Panc1 (cell line): ENCODE measurements at regions not wholly inside any gene's neighbourhood (a gene's known extent, or its start where the extent isn't known, plus 50 kb on each side); places are given as distances from the start of the nearest gene placed in this dataset.

Experiments
- ATAC-seq: fragments of 200-7000 bp; cut with Tn5 transposase; 2 replicates; pipeline ENCODE4 v1.9.1; 2020; ENCODE audit warnings: mild to moderate bottlenecking, moderate library complexity
- BruUV-seq: library from RNA; stranded (reverse); fragments of 400-500 nt; replicated peaks from 2 replicates; lab custom pipeline; 2021; lab: Mats Ljungman, UMichigan
- CTCF ChIA-PET: fragments of 300-600 bp; sonication (Branson Sonifier 250); formaldehyde crosslinking; loops from one replicate; lab custom pipeline; 2022; ENCODE audit warnings: antibody characterized with exemption; lab: Charles Lee
- POLR2A ChIA-PET: fragments of 300-600 bp; sonication (Branson Sonifier 250); formaldehyde crosslinking; loops from one replicate; lab custom pipeline; 2022; ENCODE audit warnings: antibody characterized with exemption; lab: Charles Lee
- DNase-seq: peaks from one replicate; pipeline ENCODE4 v3.0.0-alpha.2; 2010; ENCODE audit warnings: low read depth, low spot score
- H3K27ac ChIP-seq: 2 replicates; pipeline ENCODE4 v1.5.1; 2011; ENCODE audit warnings: mild to moderate bottlenecking, low read length, inconsistent platforms
- H3K27me3 ChIP-seq: fragments of 200-500 bp; sonication (Bioruptor generic); 2 replicates; pipeline ENCODE4 v1.6.0; 2014; ENCODE audit warnings: low read length, inconsistent platforms; ENCODE audit not compliant: control insufficient read depth, insufficient read depth
- H3K36me3 ChIP-seq: fragments of 200-500 bp; sonication (Bioruptor generic); 2 replicates; pipeline ENCODE4 v1.5.1; 2014; ENCODE audit warnings: inconsistent platforms, mild to moderate bottlenecking, low read length, moderate library complexity; ENCODE audit not compliant: control insufficient read depth, insufficient read depth
- H3K4me1 ChIP-seq: 2 replicates; pipeline ENCODE4 v1.5.1; 2011; ENCODE audit warnings: inconsistent platforms, mild to moderate bottlenecking, low read length, moderate library complexity; ENCODE audit not compliant: control insufficient read depth, insufficient read depth
- H3K4me3 ChIP-seq, 2 experiments: 2 replicates each; pipeline ENCODE4 v1.5.1; 2011 to 2012; ENCODE audit warnings: low read depth in 2 of 2, low read length in 2 of 2, mild to moderate bottlenecking in 2 of 2, inconsistent platforms in 1 of 2, moderate library complexity in 1 of 2
- H3K9me3 ChIP-seq: fragments of 200-500 bp; sonication (Bioruptor generic); 2 replicates; pipeline ENCODE4 v1.5.1; 2014; ENCODE audit warnings: low read depth, mild to moderate bottlenecking, inconsistent platforms, low read length, moderate library complexity; ENCODE audit not compliant: control insufficient read depth, insufficient read depth
- SIN3A ChIP-seq: IDR thresholded peaks from 2 replicates; pipeline ENCODE4 v1.6.1; 2012; ENCODE audit warnings: low read depth, mild to moderate bottlenecking, low read length, moderate library complexity, borderline replicate concordance; ENCODE audit not compliant: insufficient read depth
- TCF7L2 ChIP-seq: IDR thresholded peaks from 2 replicates; pipeline ENCODE4 v1.6.1; 2011; ENCODE audit warnings: mild to moderate bottlenecking, low read depth, low read length, inconsistent platforms
- in situ Hi-C: cut with HindIII; loops from 2 replicates; pipeline ENCODE4 v1.10.0; 2016; ENCODE audit warnings: low sequenced_read_pairs, low pct_unique_long_range_greater_than_20kb
- intact Hi-C: fragments of 100-400 bp; cut with micrococcal nuclease; formaldehyde crosslinking; loops from one replicate; pipeline ENCODE4 v1.10.0; 2022; ENCODE audit not compliant: unreplicated experiment
- TF ChIP-seq, protein P1 (sequence below): fragments of 450-650 bp; IDR thresholded peaks from 2 replicates; pipeline ENCODE4 v1.5.1; 2017; ENCODE audit warnings: mild to moderate bottlenecking
- TF ChIP-seq, protein P2 (sequence below), 2 experiments: IDR thresholded peaks; 2 replicates each; pipeline ENCODE4 v1.6.1; 2011 to 2012; ENCODE audit warnings: low read depth in 2 of 2, control low read depth in 1 of 2, low read length in 1 of 2, mild to moderate bottlenecking in 1 of 2, moderate library complexity in 1 of 2; ENCODE audit not compliant: insufficient read depth in 1 of 2

DNA sequence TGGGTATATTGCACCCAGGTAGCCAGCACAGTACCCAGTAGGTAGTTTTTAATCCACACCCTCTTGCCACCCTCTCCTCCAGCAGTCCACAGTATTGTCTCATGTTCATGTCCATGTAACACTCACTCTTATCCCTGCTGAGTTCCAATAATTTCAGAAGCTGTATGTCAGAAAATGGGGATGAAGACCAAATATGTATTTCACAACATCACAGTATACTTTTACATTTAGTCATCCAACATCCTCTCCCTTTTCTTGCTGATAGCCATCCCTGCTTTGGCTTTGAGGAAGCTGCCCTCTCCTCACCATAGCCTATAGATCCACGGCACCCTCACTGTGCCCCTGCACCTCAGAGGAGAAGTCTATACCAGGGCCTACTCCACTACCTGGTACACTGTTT lies 126.0 kb upstream of the LDB2 start:
- Histone ChIP-seq H3K27me3 (no peaks in the 10 kb centered on the region), H3K4me3 (no peak overlapping the region), H3K9me3 (no peaks in the 10 kb centered on the region), H3K27ac (no peak overlapping the region), H3K4me1 (no peaks in the 10 kb centered on the region), H3K36me3 (no peaks in the 10 kb centered on the region)
- ATAC-seq (no peak), DNase-seq (no peak)
- ChIA-PET CTCF (no interaction called here), POLR2A (no interaction called here)
- intact Hi-C loops (no loop called here), in situ Hi-C loops (no loop called here)
- BruUV-seq = no TSS peak
- TF ChIP-seq SIN3A (no peak), TCF7L2 (no peak)
- TF ChIP-seq, protein P1, sequence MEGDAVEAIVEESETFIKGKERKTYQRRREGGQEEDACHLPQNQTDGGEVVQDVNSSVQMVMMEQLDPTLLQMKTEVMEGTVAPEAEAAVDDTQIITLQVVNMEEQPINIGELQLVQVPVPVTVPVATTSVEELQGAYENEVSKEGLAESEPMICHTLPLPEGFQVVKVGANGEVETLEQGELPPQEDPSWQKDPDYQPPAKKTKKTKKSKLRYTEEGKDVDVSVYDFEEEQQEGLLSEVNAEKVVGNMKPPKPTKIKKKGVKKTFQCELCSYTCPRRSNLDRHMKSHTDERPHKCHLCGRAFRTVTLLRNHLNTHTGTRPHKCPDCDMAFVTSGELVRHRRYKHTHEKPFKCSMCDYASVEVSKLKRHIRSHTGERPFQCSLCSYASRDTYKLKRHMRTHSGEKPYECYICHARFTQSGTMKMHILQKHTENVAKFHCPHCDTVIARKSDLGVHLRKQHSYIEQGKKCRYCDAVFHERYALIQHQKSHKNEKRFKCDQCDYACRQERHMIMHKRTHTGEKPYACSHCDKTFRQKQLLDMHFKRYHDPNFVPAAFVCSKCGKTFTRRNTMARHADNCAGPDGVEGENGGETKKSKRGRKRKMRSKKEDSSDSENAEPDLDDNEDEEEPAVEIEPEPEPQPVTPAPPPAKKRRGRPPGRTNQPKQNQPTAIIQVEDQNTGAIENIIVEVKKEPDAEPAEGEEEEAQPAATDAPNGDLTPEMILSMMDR = no peak
- TF ChIP-seq, protein P2, sequence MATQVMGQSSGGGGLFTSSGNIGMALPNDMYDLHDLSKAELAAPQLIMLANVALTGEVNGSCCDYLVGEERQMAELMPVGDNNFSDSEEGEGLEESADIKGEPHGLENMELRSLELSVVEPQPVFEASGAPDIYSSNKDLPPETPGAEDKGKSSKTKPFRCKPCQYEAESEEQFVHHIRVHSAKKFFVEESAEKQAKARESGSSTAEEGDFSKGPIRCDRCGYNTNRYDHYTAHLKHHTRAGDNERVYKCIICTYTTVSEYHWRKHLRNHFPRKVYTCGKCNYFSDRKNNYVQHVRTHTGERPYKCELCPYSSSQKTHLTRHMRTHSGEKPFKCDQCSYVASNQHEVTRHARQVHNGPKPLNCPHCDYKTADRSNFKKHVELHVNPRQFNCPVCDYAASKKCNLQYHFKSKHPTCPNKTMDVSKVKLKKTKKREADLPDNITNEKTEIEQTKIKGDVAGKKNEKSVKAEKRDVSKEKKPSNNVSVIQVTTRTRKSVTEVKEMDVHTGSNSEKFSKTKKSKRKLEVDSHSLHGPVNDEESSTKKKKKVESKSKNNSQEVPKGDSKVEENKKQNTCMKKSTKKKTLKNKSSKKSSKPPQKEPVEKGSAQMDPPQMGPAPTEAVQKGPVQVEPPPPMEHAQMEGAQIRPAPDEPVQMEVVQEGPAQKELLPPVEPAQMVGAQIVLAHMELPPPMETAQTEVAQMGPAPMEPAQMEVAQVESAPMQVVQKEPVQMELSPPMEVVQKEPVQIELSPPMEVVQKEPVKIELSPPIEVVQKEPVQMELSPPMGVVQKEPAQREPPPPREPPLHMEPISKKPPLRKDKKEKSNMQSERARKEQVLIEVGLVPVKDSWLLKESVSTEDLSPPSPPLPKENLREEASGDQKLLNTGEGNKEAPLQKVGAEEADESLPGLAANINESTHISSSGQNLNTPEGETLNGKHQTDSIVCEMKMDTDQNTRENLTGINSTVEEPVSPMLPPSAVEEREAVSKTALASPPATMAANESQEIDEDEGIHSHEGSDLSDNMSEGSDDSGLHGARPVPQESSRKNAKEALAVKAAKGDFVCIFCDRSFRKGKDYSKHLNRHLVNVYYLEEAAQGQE (IDR thresholded peaks at IDR 0.05; ENCODE audit: insufficient read depth in 1 of 2, low read depth in 2 of 2, low read length in 1 of 2) = no peak

DNA sequence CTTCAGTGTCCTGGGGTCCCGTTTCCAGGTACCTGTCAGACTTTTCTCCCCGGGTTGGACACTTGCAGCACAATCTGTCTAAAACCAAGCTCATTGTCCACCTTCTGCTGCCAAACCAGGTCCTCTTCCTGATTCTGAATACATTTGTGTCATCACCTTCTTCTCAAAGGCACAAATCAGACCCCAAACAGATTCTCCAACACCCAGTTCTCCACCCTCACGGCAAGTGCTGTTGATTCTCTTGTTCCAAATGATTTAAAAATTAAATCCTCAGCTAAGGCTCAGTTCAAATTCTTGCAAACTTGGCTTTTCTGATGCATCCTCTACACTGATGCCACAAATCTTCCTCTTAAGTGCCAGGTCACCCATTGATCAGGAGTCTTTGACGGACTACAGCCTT lies 122.5 kb upstream of the LDB2 start:
- Histone ChIP-seq H3K27me3 (no peaks in the 10 kb centered on the region), H3K4me1 (no peaks in the 10 kb centered on the region), H3K36me3 (no peaks in the 10 kb centered on the region), H3K9me3 (no peaks in the 10 kb centered on the region), H3K4me3 (no peak overlapping the region), H3K27ac (no peak overlapping the region)
- TF ChIP-seq, protein P1 = no peak
- TF ChIP-seq, protein P2 (IDR thresholded peaks at IDR 0.05; ENCODE audit: insufficient read depth in 1 of 2, low read depth in 2 of 2, low read length in 1 of 2) = no peak
- intact Hi-C loops = no loop called here
- no peak for DNase-seq
- in situ Hi-C loops = no loop called here
- POLR2A ChIA-PET = no interaction called here
- no TSS peak for BruUV-seq
- CTCF ChIA-PET = no interaction called here
- no peak for ATAC-seq
